ENCODE measurements at regions not wholly inside any gene's neighbourhood (a gene's known extent, or its start where the extent isn't known, plus 50 kb on each side); places are given as distances from the start of the nearest gene placed in this dataset.
"Not testable (repeated sequence)": the region's sequence is repeated elsewhere in the genome, so short reads cannot be mapped to it uniquely, and the experiment has no call there.

GRCh38 chr4:108480881-108481280, 139.5 kb upstream of the RPL34 start:
- in situ Hi-C loops (cut with HindIII; ENCODE audit: low pct_ligation_motif_present, low pct_unique_long_range_greater_than_20kb, low sequenced_read_pairs) = no loop called here
- no peak for DNase-seq

- in situ Hi-C loops (cut with HindIII; ENCODE audit: low pct_ligation_motif_present, low pct_unique_long_range_greater_than_20kb, low sequenced_read_pairs) = no loop called here
- DNase-seq = no peak
Observed at GRCh38 chr4:108477527-108478108, 142.8 kb upstream of the RPL34 start.

GRCh38 chr4:108473163-108473720, 147.1 kb upstream of the RPL34 start:
- in situ Hi-C loops (cut with HindIII; ENCODE audit: low pct_ligation_motif_present, low pct_unique_long_range_greater_than_20kb, low sequenced_read_pairs) = no loop called here
- no peak for DNase-seq

GRCh38 chr4:108466936-108467902, 153.2 kb upstream of the RPL34 start:
- in situ Hi-C loops (cut with HindIII; ENCODE audit: low pct_ligation_motif_present, low pct_unique_long_range_greater_than_20kb, low sequenced_read_pairs) = no loop called here
- DNase-seq = peak; percentile 20

- no peak for DNase-seq
- in situ Hi-C loops (cut with HindIII; ENCODE audit: low pct_ligation_motif_present, low pct_unique_long_range_greater_than_20kb, low sequenced_read_pairs) = no loop called here
Observed at GRCh38 chr4:108465886-108466500, 154.4 kb upstream of the RPL34 start.

- in situ Hi-C loops (cut with HindIII; ENCODE audit: low pct_ligation_motif_present, low pct_unique_long_range_greater_than_20kb, low sequenced_read_pairs) = no loop called here
- no peak for DNase-seq
Observed at GRCh38 chr4:108458681-108459080, 161.7 kb upstream of the RPL34 start.

- DNase-seq = no peak
- in situ Hi-C loops (cut with HindIII; ENCODE audit: low pct_ligation_motif_present, low pct_unique_long_range_greater_than_20kb, low sequenced_read_pairs) = no loop called here
Observed at GRCh38 chr4:108454227-108454626, 166.1 kb upstream of the RPL34 start.

- in situ Hi-C loops (cut with HindIII; ENCODE audit: low pct_ligation_motif_present, low pct_unique_long_range_greater_than_20kb, low sequenced_read_pairs) = no loop called here
- no peak for DNase-seq
Observed at GRCh38 chr4:108453366-108453765, 167.0 kb upstream of the RPL34 start.

- in situ Hi-C loops (cut with HindIII; ENCODE audit: low pct_ligation_motif_present, low pct_unique_long_range_greater_than_20kb, low sequenced_read_pairs) = no loop called here
Observed at GRCh38 chr4:108450236-108450898, 170.0 kb upstream of the RPL34 start.

GRCh38 chr4:108449129-108449528, 171.2 kb upstream of the RPL34 start:
- DNase-seq = no peak
- in situ Hi-C loops (cut with HindIII; ENCODE audit: low pct_ligation_motif_present, low pct_unique_long_range_greater_than_20kb, low sequenced_read_pairs) = no loop called here

More at GRCh38 chr4:108450236-108450898, 170.0 kb upstream of the RPL34 start:
- no peak for DNase-seq

GRCh38 chr4:108446556-108446955, 173.8 kb upstream of the RPL34 start:
- no peak for DNase-seq
- in situ Hi-C loops (cut with HindIII; ENCODE audit: low pct_ligation_motif_present, low pct_unique_long_range_greater_than_20kb, low sequenced_read_pairs) = no loop called here

- no peak for DNase-seq
- in situ Hi-C loops (cut with HindIII; ENCODE audit: low pct_ligation_motif_present, low pct_unique_long_range_greater_than_20kb, low sequenced_read_pairs) = no loop called here
Observed at GRCh38 chr4:108445716-108446115, 174.7 kb upstream of the RPL34 start.

- no peak for DNase-seq
- in situ Hi-C loops (cut with HindIII; ENCODE audit: low pct_ligation_motif_present, low pct_unique_long_range_greater_than_20kb, low sequenced_read_pairs) = no loop called here
Observed at GRCh38 chr4:108443585-108443984, 176.8 kb upstream of the RPL34 start.

GRCh38 chr4:108433832-108434231, 186.5 kb upstream of the RPL34 start:
- in situ Hi-C loops (cut with HindIII; ENCODE audit: low pct_ligation_motif_present, low pct_unique_long_range_greater_than_20kb, low sequenced_read_pairs) = no loop called here
- no peak for DNase-seq

GRCh38 chr4:108433394-108433793, 187.0 kb upstream of the RPL34 start:
- DNase-seq; in situ Hi-C loops (cut with HindIII; ENCODE audit: low pct_ligation_motif_present, low pct_unique_long_range_greater_than_20kb, low sequenced_read_pairs): not testable (repeated sequence)

- in situ Hi-C loops (cut with HindIII; ENCODE audit: low pct_ligation_motif_present, low pct_unique_long_range_greater_than_20kb, low sequenced_read_pairs) = no loop called here
- DNase-seq = no peak
Observed at GRCh38 chr4:108432418-108432817, 188.0 kb upstream of the RPL34 start.

GRCh38 chr4:108431986-108432385, 188.4 kb upstream of the RPL34 start:
- in situ Hi-C loops (cut with HindIII; ENCODE audit: low pct_ligation_motif_present, low pct_unique_long_range_greater_than_20kb, low sequenced_read_pairs) = no loop called here
- no peak for DNase-seq

- DNase-seq = no peak
- in situ Hi-C loops (cut with HindIII; ENCODE audit: low pct_ligation_motif_present, low pct_unique_long_range_greater_than_20kb, low sequenced_read_pairs) = no loop called here
Observed at GRCh38 chr4:108430921-108431320, 189.5 kb upstream of the RPL34 start.

- no peak for DNase-seq
- in situ Hi-C loops (cut with HindIII; ENCODE audit: low pct_ligation_motif_present, low pct_unique_long_range_greater_than_20kb, low sequenced_read_pairs) = no loop called here
Observed at GRCh38 chr4:108429662-108430061, 190.7 kb upstream of the RPL34 start.

Data from ACHN (cell line).